Activated CD8-positive, alpha-beta memory T cell treated with anti-CD3 and anti-CD28 coated beads, Interleukin-2, amount 50 U/mL, for 48 hours (primary cell): ENCODE measurements at regions not wholly inside any gene's neighbourhood (a gene's known extent, or its start where the extent isn't known, plus 50 kb on each side); places are given as distances from the start of the nearest gene placed in this dataset.

Experiments
- DNase-seq: peaks from one replicate; pipeline ENCODE4 v3.0.0-alpha.2; 2020

DNA sequence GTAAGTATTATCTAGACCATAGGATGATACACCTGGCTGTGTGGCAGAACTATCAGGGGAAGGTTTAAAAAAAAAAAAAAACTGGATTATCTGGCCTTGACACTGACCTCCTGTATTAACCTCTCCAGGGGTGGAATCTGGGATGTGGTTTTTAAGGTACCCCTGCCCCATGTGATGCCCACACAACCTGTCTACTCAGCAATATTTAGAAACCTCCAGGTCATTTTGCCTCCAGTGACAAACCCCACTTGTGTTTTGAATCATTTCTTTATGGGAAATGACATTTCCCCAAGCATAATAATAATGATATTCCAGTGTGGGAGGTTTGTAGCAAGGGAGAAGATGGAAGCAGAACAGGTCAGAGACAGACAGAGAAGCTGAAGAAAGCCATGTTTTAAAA is 179.1 kb downstream of the RSL24D1 start:
- no peak for DNase-seq

DNA sequence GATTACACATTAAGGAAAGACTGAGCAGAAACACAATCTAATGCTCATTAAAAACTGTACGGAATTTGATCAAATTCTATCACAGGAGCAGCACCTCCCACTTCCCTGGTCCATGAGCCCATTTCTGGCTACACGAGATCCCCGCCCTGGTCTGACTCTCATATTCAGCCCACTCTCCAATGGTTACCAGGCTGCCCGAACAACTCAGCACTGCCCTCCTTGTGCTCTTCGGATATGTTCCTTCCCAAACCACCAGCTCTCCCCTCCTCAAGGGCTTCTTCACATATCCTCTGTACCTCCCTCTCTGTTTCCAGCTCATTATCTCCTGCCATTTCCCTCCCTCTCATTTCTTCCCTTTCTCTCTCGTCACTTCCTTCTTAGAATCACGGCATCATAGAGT is 180.5 kb downstream of the RSL24D1 start:
- no peak for DNase-seq

DNA sequence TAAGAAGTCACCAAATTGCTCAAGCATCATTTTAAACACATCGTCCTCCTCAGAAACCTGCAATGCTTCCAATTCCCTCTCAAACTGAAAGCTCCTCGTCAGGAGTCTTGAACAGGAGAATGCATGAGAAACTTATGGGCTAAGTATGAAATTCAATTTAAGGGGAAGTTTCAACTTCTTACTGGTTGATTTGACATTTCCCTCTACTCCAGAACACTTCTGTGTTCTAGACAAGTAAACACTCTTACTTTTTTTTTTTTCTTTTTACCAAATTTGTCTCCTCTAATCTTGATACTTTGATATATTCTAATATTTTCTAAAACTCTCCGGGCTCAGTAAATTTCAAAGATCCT is 181.7 kb downstream of the RSL24D1 start:
- no peak for DNase-seq

DNA sequence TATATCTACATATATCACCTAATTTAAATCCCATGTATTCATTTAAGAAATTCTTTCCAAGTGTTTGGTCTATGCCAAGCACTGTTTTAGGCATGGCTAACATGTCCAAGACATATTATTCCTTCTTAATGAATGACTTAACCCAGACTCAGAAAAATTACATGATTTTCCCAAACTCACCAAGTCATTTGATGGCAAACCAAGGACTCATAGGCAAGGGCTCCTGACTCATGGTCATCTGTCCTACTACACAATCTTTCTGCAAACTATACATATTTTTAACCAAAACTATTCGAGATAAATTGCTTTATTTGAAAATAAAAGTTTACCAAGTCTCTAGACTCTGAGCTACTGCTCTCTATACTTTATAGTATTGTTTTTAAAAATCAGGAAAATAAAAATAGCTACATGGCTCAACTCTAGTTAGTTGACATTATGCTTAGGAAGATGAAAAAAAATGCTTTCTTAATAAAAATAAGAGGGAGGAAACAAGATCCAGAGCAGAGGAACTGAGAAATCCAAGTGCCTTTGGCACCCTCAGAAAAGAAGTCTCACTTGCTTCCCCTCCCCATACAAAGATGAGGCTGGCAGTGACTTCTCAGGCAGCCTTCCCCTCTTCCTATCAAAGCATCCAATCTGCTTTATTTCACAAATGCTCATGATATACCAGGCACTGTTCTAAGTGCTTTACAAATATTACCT is 182.2 kb downstream of the RSL24D1 start:
- DNase-seq, result no peak

DNA sequence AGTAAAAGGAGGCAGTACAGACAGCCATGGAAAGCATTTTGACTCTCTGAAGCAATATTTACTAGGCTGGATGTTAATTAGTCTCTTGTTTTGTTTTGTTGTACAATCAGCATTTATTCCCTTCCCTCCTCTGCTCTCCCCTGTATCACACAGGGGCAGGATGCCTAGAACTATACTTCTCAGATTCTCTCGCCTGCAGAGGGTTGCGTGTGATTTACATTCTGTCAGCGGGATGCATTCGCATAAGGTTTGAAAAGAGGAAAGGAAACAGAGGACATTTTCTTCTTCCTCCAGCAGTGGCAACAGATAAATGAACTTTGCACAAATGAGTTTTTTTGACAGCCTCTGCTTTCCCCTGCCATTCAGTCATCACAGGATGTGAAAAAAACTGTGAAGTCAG is 188.3 kb downstream of the RSL24D1 start:
- DNase-seq, result no peak

DNA sequence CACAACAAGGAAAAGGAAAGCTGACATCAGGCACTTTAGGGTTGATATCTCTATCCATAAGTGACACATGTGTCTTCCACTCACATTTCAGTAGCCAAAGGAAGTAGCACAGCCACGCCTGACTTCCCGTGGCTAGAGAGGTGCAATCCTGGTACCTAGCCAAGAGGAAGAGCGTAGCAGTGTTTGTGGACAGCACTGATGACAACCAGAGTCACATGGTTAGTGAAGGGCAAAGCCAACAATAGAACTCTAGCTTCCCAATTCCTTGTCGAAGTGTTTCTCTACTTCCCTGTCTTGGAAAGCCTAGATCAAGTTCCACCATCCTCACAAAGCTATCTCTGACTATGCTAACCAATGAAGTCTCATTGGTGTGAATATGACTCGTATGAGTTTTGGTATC is 189.2 kb downstream of the RSL24D1 start:
- DNase-seq, result no peak

DNA sequence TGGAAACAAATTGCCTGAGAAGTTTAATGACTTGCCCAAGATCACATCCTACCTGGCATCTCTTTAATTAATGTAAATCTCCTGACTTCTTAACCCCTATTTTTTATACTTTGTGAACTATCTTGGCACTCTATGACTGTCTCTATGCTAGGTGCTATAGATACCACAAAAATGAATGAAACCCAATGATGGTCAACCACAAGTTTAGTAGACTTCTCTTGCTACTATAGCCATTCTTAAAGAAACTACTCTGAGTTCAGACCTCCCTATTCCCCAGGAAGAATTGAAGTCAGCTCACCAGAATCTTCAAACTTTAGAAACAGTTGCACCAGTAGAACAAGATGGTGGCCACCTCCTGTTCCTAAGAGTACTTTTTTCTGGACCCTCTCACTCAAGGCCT is 191.1 kb downstream of the RSL24D1 start:
- DNase-seq, result no peak

DNA sequence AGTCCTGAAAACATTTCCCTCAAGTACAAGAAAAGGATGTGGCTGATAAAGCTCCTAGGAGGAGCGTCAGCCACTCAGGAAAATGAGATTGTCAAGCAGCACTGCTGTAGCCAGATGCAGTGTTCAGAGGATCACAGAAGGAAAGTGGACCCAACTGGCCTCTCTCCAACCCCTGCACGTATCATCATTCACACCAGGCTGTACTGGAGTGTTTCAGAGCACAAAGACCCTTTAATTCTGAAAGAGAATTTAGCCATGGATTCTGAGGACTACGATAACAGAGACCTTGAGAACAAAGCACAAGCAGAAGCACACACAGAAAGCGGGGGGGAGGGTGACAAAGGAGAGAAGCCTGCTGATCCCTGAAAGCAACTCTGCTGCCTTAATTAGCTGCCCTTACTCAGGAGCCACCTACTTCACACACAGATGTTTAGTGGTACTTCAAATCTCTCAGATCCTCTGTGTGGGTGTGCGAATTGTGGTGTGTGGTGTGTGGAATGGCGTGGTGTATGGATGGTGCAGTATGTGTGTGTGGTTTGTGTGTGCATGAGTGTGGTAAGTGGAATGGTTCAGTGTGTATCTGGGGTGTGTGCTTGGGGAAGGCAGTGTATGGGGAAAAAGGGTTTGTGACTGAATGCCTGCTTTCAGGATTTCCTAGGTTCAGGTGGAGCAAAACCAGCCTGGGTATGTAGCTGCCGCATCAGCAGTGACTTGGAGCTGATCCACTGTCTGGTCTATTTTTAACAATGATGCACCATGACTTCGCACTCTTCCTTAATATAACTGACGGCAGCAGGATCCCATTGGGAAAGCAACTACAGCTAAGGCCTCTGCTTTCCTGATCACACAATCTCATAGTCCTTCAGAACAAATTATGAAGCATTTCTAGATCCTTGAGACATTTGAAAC is 192.5 kb downstream of the RSL24D1 start:
- no peak for DNase-seq

DNA sequence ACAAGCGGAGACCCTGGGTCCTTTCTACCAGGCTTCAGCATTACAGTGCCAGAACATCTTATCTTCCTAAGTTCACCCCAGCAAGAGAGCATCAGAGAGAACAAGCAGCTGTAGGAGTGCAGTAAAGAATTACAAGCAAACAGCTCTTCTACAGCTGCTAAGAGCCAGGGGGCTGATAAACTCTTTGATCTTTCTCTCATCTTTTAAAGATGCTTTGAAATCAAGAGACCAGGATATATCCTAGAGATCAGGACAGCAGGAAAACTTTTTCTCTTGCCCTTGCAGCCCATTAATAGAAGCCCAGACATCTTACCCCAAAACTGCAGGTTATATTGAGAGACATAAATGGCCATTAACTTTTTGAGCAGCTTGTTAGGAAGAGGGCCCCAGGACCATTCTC is 198.1 kb downstream of the RSL24D1 start:
- DNase-seq, result no peak

DNA sequence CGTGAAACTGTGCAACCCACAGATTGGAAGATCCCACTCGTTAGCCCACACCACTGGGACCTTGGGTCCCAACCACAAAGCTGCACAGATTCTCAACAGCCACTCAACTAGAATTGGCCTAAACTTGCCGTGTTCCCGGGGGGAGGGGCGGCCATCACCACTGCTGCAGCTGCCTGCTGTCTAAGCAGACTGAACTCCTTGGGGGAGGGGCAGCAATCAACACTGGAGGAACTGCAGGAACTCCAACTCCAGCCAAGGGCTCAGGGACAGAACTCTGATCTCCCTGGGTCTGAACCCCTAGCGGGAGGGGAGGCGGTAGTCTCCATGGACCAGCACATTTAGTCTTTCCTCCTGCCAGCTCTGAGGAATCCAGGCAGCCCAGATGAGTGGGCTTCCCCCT is 205.9 kb downstream of the RSL24D1 start:
- DNase-seq, result no peak

DNA sequence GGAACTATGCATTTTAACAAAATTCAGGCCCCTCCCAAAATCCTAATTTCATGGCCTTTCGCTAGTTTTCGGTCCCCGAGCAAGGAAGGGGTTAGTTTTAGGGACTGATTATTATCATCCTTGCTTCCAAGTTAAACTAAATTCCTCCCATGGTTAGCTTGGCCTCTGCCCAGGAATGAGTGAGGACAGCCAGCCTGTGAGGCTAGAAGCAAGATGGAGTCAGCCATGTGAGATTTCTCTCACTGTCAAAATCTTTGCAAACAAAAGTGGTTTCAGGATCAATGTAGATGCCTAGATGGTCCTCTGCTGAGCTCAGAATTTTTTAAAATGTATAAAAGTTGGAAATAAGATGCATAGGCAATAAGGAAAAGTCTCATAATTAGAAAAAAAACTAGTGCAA is 208.9 kb downstream of the RSL24D1 start:
- DNase-seq, result no peak

DNA sequence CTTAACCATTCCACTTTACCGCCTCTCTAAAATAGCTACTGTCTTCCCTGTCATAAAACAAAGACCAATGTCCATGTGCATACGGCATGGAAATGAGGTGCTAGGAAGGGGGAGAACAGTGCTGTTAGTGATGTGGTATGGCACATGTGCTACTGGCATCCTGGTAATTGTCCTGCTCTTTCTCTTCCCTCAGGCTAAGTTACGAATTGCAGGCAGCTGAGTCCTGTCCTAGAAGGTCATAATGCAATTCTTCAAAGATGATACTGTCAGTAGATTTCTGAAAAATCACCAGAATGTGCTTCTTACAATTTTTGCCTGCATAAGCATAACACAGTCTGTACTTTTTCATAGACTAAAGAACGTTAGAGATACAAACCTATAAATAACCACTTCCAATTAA is 216.8 kb downstream of the RSL24D1 start:
- no peak for DNase-seq

DNA sequence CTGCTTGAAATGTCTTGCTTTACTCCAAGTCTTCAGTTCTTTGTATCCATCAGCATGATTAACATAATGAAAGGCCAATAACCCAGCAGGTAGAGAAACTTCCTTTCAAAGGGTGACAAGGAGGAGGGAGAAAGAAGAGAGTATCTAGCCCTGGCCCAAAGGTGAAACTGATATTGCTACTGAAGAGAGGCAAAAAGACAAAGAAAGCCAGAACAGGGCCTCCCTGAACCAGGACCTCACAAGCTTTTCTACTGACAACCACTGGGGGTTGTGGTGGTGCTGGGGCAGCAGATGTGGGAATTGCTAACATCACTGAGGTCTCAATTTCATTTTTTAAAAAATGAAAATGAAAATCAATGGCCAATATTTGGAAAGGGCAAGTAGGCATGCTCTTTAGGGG is 234.1 kb downstream of the RSL24D1 start:
- no peak for DNase-seq

DNA sequence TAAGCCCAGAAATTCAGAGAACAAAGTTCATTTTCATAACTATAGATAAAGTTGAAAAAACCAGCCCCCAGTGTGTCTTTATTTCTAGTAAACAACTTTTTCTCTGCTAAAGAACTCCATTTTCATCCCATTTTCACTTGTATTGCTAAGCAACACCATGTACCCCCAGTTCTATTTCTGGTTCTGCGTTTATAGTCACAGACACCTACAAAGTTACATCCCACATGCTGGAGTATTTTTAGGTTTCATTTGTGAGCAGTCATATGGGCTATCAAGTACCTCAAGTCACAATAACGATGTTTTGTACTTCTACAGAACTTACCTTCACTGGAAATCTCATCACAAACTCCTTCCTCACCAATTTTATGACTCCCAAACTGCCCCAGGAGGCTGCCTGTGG is 236.5 kb downstream of the RSL24D1 start:
- no peak for DNase-seq

DNA sequence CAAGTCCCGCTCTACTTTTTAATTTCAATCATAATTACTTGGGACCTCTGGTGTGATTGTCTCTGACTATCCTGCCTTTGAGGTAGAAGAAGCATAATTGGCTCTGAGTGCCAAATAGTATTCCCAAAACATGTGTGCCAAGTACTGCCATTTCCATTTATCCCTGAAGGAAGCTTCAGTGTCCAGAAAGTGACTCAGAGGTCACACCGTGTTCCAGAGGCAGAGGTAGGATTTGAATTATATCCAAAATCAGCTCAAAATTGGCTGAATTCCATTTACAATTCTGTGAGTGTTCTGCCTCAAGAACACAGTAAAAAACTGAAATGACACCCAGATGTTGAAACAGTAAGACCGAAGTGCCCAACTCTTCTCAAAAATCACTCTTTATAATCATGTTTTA is 255.3 kb downstream of the RSL24D1 start:
- no peak for DNase-seq

DNA sequence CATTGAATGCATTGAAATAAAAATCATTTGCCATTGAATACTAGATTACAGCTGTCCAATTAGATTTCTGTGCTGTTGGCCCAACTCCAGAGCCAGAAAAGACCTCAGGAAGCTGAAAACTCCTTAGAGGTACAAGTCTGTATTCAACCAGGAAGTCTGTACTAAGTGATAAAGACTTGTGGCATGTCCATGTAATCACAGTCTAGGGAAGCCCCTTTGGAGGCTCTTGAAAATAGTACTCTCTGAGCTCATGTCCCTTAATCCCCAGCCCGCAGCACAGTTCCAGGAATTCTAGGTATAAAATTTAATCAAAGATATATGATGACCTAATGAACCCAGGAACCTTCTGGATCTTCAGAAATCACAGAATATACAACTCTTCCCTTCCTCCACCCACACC is 279.4 kb downstream of the RSL24D1 start:
- DNase-seq, result no peak

DNA sequence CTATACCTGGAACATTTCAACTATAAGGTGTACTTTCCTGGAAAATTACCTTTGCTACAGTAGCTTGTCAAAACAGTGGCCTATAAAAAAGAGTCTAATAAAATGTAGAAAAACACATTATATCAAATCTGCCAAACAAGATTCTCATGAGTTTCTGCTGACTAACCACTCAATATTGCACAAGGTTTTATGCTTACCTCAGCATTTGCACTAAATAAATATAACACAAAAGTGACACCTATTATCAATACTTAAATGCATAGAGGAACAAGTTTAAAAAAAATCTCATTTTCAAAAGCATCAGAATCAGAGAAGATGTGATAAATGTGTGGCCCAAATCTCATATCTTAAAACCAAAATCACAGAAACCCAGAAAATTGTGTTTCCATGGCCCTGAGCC is 281.4 kb downstream of the RSL24D1 start:
- DNase-seq, result no peak

DNA sequence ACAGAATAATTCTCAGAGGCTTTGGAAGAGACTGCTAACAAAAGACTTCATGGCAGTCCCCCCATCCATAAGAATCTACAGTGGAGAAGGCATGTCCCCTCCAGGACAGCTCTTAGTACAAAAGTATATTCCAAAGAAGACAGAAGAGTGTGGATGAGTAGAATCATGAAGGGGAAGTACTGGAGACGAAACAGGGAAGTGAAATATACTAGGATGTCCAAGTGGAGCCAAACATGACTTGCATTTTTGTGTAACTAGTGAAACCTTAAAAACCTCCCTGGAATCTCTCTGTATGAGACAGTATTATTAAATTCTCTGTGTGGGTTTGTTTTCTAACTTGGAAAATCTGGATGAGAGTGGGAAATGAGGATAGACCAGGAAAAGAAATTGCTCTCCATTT is 312.4 kb downstream of the RSL24D1 start:
- no peak for DNase-seq

DNA sequence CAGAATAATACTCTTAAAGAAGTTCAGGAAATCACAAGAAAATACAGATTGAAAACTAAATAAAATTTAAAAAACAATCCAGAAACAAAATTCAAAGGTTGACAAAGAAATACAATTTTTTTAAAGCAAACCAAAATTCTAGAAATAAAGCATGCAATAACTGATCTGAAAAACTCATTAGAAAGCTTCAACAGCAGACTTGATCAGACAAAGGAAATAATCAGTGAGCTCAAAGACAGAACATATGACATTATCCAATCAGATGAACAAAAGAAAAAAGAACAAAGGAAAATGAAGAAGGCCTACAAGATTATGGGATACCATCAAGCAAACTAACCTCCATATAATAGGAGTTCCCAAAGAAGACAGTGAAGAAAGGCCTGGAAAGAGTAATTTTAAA is 336.8 kb downstream of the RSL24D1 start:
- DNase-seq, result no peak

DNA sequence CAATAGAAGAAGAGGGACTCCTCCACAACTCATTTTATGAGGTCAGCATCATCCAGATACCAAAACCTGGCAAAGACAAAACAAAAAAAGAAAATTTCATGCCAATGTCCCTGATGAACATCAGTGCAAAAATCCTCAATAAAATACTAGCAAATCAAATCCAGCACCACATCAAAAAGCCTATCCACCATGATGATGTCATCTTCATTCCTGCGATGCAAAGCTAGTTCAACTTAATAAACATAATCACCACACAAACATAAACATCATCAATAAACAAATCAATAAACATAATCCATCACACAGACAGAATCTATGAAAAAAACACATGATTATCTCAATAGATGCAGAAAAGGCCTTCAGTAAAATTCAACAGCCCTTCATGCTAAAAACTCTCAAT is 342.1 kb downstream of the RSL24D1 start:
- no peak for DNase-seq

DNA sequence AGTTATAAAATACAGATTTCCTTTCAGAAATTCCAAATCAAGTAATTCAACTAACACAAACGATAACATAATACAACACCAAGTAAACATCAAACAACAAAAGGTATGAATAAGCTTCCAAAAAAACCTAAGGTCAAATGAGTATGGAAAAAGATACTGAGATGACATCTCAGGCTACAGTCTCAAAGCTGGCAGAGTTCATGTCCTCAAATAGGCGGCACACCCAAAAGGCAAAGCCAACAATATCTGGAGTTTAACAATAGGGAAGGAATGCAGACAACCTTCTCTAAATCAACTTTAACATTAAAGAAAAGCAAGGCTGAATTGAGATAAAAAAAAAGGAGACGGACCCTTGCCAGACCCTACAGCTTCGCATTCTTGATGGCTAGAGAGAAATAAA is 346.6 kb downstream of the RSL24D1 start:
- no peak for DNase-seq

DNA sequence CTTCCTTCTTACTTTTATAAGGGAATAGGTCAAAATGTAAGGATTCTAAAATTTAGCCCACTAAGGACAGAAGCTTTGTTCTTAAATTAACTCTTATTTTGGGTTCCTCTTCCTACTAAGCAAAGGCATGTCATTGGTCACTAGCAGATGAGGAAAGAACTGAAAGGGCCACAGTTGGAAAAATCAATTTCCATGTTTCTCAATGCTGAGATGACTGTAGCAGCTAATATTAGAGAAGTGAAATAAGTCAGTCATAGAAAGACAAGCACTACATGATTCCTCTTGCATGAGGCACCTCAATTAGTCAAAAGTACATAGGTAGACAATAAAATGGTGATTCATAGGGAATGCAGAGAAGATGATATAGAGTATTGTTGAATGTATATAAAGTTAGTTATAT is 353.7 kb downstream of the RSL24D1 start:
- DNase-seq, result no peak

DNA sequence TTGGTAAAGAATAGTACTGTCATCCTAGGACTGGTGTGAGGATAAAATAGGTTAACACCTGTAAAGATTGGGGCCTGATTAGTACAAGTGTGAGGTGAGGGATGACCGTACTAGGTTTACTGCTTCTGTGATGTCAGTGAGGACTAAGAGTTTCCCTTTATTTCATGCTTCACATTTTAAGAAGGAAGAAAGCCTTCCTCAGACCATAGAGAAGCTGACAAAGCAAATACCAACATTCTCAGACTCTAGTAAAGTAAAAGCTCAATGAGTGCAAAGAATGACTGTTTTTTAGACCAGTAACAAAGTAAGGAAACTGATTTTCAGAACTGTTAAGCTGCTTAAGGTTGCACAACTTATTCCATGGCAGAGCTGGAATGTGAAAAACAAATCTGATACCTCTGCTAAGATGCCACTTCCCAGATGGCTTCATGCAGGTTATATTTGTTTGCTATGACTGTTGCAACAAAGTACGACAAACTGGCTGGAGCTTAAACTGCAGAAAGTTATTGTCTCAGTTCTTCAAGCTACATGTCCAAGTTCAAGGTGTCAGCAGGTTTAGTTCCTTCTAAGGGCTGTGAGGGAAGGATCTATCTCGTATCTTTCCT is 354.9 kb downstream of the RSL24D1 start:
- DNase-seq, result no peak
